SK-N-SH (cell line): ENCODE measurements at regions not wholly inside any gene's neighbourhood (a gene's known extent, or its start where the extent isn't known, plus 50 kb on each side); places are given as distances from the start of the nearest gene placed in this dataset.
"Not testable (repeated sequence)": the region's sequence is repeated elsewhere in the genome, so short reads cannot be mapped to it uniquely, and the experiment has no call there.

ENCODE experiments used
- CTCF ChIA-PET: fragments of 300-600, 350-600 bp; formaldehyde crosslinking; extraction: SDS; loops from one replicate; lab custom pipeline; 2021; lab: Yijun Ruan, JAX
- POLR2A ChIA-PET: fragments of 350-600 bp; sonication (Branson Sonifier 250); formaldehyde crosslinking; extraction: SDS; loops from one replicate; lab custom pipeline; 2020; ENCODE audit warnings: antibody characterized with exemption, inconsistent platforms; lab: Yijun Ruan, JAX
- DNase-seq: peaks from one replicate; pipeline ENCODE4 v3.0.0; 2012
- H2AFZ ChIP-seq: fragments of 200-600 bp; sonication (generic); 2 replicates; pipeline ENCODE4 v1.8.1; 2016; ENCODE audit warnings: antibody characterized with exemption, mild to moderate bottlenecking, low read depth
- H3F3A ChIP-seq: fragments of 200-600 bp; sonication (generic); replicated peaks from 2 replicates; pipeline ENCODE3; 2016; ENCODE audit warnings: antibody characterized with exemption, mild to moderate bottlenecking; ENCODE audit not compliant: insufficient read depth
- H3K27ac ChIP-seq, 2 experiments: fragments of 200-500 bp in 1 of 2; fragments of 200-600 bp in 1 of 2; sonication (Bioruptor generic) in 1 of 2; sonication (generic), shearing (Covaris generic) in 1 of 2; 2 replicates each; pipeline versions ENCODE4 v1.5.1 to v1.6.1; 2014 to 2016; ENCODE audit warnings: low read depth in 2 of 2, inconsistent platforms in 1 of 2, low read length in 1 of 2, mild to moderate bottlenecking in 1 of 2, mixed read lengths in 1 of 2
- H3K27me3 ChIP-seq: fragments of 200-600 bp; sonication (generic), shearing (Covaris generic); 2 replicates; pipeline ENCODE4 v1.6.1; 2016; ENCODE audit warnings: mixed run types; ENCODE audit not compliant: insufficient read depth
- H3K36me3 ChIP-seq, 2 experiments: fragments of 200-500 bp in 1 of 2; fragments of 200-600 bp in 1 of 2; sonication (Bioruptor generic) in 1 of 2; sonication (generic) in 1 of 2; replicated peaks in 1 of 2; 2 replicates each; pipeline versions ENCODE3 to v1.5.1; 2014 to 2016; ENCODE audit warnings: low read length in 1 of 2, mild to moderate bottlenecking in 1 of 2; ENCODE audit not compliant: insufficient read depth in 2 of 2, control insufficient read depth in 1 of 2
- H3K4me1 ChIP-seq, 2 experiments: fragments of 200-500 bp in 1 of 2; fragments of 200-600 bp in 1 of 2; sonication (Bioruptor generic) in 1 of 2; sonication (generic), shearing (Covaris generic) in 1 of 2; 2 replicates each; pipeline versions ENCODE4 v1.5.1 to v1.6.1; 2014 to 2016; ENCODE audit warnings: low read depth in 1 of 2, low read length in 1 of 2, mixed run types in 1 of 2; ENCODE audit not compliant: insufficient read depth in 2 of 2, control insufficient read depth in 1 of 2
- H3K4me2 ChIP-seq: fragments of 200-600 bp; sonication (generic), shearing (Covaris generic); 2 replicates; pipeline ENCODE4 v1.6.1; 2017; ENCODE audit warnings: mixed run types
- H3K4me3 ChIP-seq, 2 experiments: fragments of 200-500 bp in 1 of 2; fragments of 200-600 bp in 1 of 2; sonication (Bioruptor generic) in 1 of 2; sonication (generic), shearing (Covaris generic) in 1 of 2; 2 replicates each; pipeline versions ENCODE4 v1.5.1 to v1.8.1; 2014 to 2016; ENCODE audit warnings: low read depth in 2 of 2, inconsistent platforms in 1 of 2, low read length in 1 of 2, mild to moderate bottlenecking in 1 of 2, mixed read lengths in 1 of 2, moderate library complexity in 1 of 2
- H3K79me2 ChIP-seq: fragments of 200-600 bp; sonication (generic); 2 replicates; pipeline ENCODE4 v1.8.1; 2017; ENCODE audit warnings: mild to moderate bottlenecking; ENCODE audit not compliant: insufficient read depth
- H3K9ac ChIP-seq: fragments of 200-600 bp; sonication (generic); 2 replicates; pipeline ENCODE4 v1.6.1; 2017; ENCODE audit warnings: mixed run types
- H3K9me2 ChIP-seq: fragments of 200-600 bp; sonication (generic); 2 replicates; pipeline ENCODE4 v1.6.1; 2017; ENCODE audit warnings: mixed run types
- H3K9me3 ChIP-seq: fragments of 200-600 bp; sonication (generic); 2 replicates; pipeline ENCODE4 v1.6.1; 2017; ENCODE audit warnings: mixed run types, mild to moderate bottlenecking, moderate library complexity
- H4K20me1 ChIP-seq: fragments of 200-600 bp; sonication (generic); 2 replicates; pipeline ENCODE4 v1.6.1; 2017; ENCODE audit warnings: mild to moderate bottlenecking, mixed run types; ENCODE audit not compliant: insufficient read depth
- CHD2 ChIP-seq: fragments of 150-350 bp; IDR thresholded peaks from 2 replicates; pipeline ENCODE4 v1.6.1; 2018; ENCODE audit warnings: low read length; ENCODE audit not compliant: partially characterized antibody
- FOXJ3 ChIP-seq: sonication (generic); formaldehyde crosslinking; IDR thresholded peaks from 2 replicates; pipeline ENCODE4 v1.5.1; 2020; ENCODE audit warnings: mild to moderate bottlenecking, missing genetic modification reagents
- GATA2 ChIP-seq: sonication (generic); formaldehyde crosslinking; IDR thresholded peaks from 2 replicates; pipeline ENCODE4 v1.5.0; 2020; ENCODE audit warnings: mild to moderate bottlenecking, missing genetic modification reagents
- MEF2A ChIP-seq: IDR thresholded peaks from 2 replicates; pipeline ENCODE4 v1.4.0; 2012; ENCODE audit warnings: low read depth, borderline replicate concordance
- NFIC ChIP-seq: IDR thresholded peaks from 2 replicates; pipeline ENCODE4 v1.4.0; 2012; ENCODE audit warnings: borderline replicate concordance
- NRF1 ChIP-seq: IDR thresholded peaks from 2 replicates; pipeline ENCODE4 v1.6.1; 2012; ENCODE audit warnings: low read depth, mild to moderate bottlenecking, low read length
- RCOR1 ChIP-seq: fragments of 150-350 bp; IDR thresholded peaks from 2 replicates; pipeline ENCODE4 v1.6.1; 2017; ENCODE audit warnings: antibody characterized with exemption, low read length
- SIN3A ChIP-seq: IDR thresholded peaks from 2 replicates; pipeline ENCODE4 v1.6.1; 2012; ENCODE audit warnings: low read depth, mild to moderate bottlenecking, low read length, moderate library complexity, borderline replicate concordance
- WGBS: methylation state at CpG from one replicate; pipeline ENCODE4 v1.1.6; 2017; ENCODE audit warnings: low lambda C conversion rate; 5-methylcytosine and 5-hydroxymethylcytosine counted together
- TF ChIP-seq, protein P1 (sequence below): IDR thresholded peaks from 2 replicates; pipeline ENCODE4; 2012
- TF ChIP-seq, protein P2 (sequence below): IDR thresholded peaks from 2 replicates; pipeline ENCODE4 v1.4.0; 2012; ENCODE audit warnings: low read depth
- TF ChIP-seq, protein P3 (sequence below): fragments of 150-350 bp; IDR thresholded peaks from 2 replicates; pipeline ENCODE4 v1.6.1; 2016; ENCODE audit warnings: mild to moderate bottlenecking, low read depth, low read length
- TF ChIP-seq, protein P4 (sequence below): IDR thresholded peaks from 2 replicates; pipeline ENCODE4 v1.4.0; 2012; ENCODE audit warnings: low read depth, borderline replicate concordance

DNA sequence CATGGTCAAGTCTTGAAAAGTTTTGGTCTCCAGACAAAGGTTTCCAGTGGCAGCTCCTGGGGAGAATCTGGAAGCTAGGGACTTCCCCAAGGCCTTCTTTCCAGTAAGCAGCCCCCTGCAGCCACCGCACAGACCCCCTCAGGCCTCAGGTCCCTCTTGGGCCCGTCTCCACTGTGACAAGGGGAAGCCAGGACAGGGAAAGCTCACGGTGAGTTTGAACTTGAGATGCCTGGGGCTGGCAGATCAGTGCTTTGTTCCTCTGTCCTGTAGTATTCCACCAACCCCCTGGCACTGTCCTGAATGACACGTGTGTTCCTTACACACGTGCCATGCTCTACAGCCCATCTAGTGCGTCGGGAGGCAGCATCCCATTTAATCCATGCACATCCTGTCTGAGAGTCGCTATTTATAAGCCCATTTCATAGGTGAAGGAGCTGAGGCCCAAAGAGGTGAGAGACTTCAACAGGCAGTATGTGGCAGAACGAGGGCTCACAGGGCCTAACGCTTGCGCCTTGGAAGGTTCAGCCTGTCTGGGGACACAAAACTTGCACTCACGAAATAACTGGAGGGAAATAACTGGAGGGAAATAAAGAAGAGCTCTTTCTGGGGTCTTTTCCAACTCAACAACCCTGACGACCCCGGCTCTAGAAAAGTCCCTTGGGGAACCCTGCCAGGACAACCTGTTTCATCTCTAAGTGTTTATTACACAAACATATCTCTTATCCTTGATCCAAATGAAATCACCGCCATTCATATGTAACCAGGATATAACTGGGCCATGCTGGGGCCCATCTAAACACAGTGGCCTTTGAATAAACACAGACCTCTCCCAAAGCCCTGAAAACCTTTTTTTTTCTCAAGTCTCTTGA, 123.0 kb downstream of the BANF2 start (continued):
- no peak for TF ChIP-seq CHD2

DNA sequence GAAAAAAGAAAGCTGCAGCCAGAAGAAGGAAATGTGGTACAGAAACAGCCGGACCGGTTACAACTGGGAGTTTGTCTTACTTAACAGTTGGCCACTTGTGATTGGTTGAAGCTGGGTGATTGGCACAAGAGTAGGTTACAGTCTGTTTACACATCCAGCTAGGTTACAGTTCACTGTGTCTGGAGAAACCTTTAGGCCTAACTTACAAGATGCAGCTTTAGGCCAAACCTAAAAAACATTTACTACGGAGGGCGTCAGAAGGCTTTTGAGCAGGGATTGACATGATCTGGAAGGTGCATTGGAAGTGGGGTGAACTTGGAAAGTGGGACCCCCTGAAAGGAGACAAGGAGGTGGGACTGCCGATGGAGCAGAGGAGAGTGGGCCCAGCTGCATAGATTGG, 122.3 kb downstream of the BANF2 start:
- Histone ChIP-seq H3K79me2 (no peaks in the 10 kb centered on the region), H3K4me1 (no peaks in the 10 kb centered on the region), H3K4me3 (no peak overlapping the region), H3K27ac (no peak overlapping the region), H3K9ac (no peak overlapping the region), H4K20me1 (no peaks in the 10 kb centered on the region), H3F3A (no peaks in the 10 kb centered on the region), H2AFZ (no peak overlapping the region), H3K36me3 (no peaks in the 10 kb centered on the region), H3K9me3 (no peaks in the 10 kb centered on the region), H3K27me3 (no peaks in the 10 kb centered on the region), H3K4me2 (no peak overlapping the region), H3K9me2 (no peaks in the 10 kb centered on the region)
- ChIA-PET POLR2A (no interaction called here), CTCF (interaction anchor here (0.6 to 1.5 kb wide), 3 partner anchors 11 to 124 kb away, joined by 3 read pairs; no protein-coding TSS in a partner anchor)
- DNase-seq: no peak
- WGBS: 73% methylated on average over 5 of the region's 5 CpGs
- no peak for TF ChIP-seq NRF1
- TF ChIP-seq, protein P1, sequence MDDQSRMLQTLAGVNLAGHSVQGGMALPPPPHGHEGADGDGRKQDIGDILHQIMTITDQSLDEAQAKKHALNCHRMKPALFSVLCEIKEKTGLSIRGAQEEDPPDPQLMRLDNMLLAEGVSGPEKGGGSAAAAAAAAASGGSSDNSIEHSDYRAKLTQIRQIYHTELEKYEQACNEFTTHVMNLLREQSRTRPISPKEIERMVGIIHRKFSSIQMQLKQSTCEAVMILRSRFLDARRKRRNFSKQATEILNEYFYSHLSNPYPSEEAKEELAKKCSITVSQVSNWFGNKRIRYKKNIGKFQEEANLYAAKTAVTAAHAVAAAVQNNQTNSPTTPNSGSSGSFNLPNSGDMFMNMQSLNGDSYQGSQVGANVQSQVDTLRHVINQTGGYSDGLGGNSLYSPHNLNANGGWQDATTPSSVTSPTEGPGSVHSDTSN: peak; percentile 49

DNA sequence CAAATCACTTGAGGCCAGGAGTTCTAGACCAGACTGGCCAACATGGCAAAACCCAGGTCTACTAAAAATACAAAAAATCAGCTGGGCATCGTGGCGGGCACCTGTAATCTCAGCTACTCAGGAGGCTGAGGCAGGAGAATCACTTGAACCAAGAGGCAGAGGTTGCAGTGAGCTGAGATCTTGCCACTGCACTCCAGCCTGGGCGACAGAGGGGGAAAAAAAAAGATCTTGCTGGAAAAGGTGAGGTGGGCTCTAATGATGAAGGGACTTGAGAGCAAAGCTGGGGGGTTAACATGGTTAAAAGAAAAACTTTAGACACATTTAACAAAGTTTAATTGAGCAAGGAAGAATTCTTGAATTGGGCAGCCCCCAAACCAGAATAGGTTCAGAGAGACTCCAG, 121.8 kb downstream of the BANF2 start:
- H3K36me3 ChIP-seq, H2AFZ ChIP-seq, H4K20me1 ChIP-seq, H3F3A ChIP-seq, H3K4me3 ChIP-seq, H3K9me2 ChIP-seq, H3K9ac ChIP-seq, DNase-seq, H3K27ac ChIP-seq, POLR2A ChIA-PET, H3K27me3 ChIP-seq, H3K4me2 ChIP-seq, H3K9me3 ChIP-seq, H3K4me1 ChIP-seq, H3K79me2 ChIP-seq: not testable (repeated sequence)
- CTCF ChIA-PET: interaction anchor here (0.6 kb wide), 1 partner anchor 56 kb away, joined by 3 read pairs; no protein-coding TSS in a partner anchor
- 65% methylated on average over 3 of the region's 3 CpGs for WGBS

DNA sequence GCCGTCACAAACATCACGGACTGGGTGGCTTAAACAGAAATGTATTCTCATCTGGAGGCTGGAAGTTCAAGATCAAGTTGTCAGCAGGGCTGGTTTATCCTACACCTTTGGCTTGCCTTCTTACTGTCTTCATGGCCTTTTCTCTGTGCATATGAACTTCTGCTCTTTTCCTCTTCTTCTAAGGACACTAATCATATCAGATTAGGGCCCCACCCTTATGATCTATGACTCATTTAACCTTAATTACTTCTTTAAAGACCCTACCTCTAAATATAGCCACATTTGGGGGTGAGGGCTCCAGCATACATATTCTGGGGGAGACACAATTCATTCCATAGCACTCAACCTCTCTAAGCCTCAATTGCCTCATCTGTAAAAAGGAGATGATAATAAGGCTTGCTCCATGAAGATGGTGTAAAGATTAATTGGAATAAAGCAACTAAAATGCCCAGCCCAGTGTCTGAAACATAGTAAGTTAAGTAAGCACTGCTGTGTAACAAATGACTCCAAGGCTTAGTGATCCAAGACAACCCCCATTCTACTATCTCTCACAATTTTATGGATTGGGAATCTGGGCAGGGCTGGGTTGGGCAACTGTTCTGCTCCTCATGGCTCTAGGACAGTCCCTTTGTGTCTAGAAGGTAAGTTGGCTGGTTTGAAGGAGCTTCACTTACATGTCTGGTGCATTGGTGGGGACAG, 119.8 kb downstream of the BANF2 start:
- H3K36me3 ChIP-seq: no peaks in the 10 kb centered on the region
- ChIA-PET CTCF (no interaction called here), POLR2A (no interaction called here)
- H2AFZ ChIP-seq: no peak overlapping the region
- H3K4me1 ChIP-seq: no peaks in the 10 kb centered on the region
- H3K9me3 ChIP-seq: no peaks in the 10 kb centered on the region
- H3K27me3 ChIP-seq: no peaks in the 10 kb centered on the region
- no peak overlapping the region for H3K4me2 ChIP-seq
- no peak for DNase-seq
- no peak overlapping the region for H3K4me3 ChIP-seq
- no peak overlapping the region for H3K27ac ChIP-seq
- H3K79me2 ChIP-seq: no peaks in the 10 kb centered on the region
- H3K9me2 ChIP-seq: no peaks in the 10 kb centered on the region
- no peaks in the 10 kb centered on the region for H4K20me1 ChIP-seq
- 18% methylated on average over 2 of the region's 2 CpGs for WGBS
- no peaks in the 10 kb centered on the region for H3F3A ChIP-seq
- no peak overlapping the region for H3K9ac ChIP-seq
- TF ChIP-seq, protein P2, sequence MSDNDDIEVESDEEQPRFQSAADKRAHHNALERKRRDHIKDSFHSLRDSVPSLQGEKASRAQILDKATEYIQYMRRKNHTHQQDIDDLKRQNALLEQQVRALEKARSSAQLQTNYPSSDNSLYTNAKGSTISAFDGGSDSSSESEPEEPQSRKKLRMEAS: no peak
- TF ChIP-seq, protein P3, sequence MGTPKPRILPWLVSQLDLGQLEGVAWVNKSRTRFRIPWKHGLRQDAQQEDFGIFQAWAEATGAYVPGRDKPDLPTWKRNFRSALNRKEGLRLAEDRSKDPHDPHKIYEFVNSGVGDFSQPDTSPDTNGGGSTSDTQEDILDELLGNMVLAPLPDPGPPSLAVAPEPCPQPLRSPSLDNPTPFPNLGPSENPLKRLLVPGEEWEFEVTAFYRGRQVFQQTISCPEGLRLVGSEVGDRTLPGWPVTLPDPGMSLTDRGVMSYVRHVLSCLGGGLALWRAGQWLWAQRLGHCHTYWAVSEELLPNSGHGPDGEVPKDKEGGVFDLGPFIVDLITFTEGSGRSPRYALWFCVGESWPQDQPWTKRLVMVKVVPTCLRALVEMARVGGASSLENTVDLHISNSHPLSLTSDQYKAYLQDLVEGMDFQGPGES: no peak
- TF ChIP-seq GATA2 (CRISPR knock-in tag) (no peak), RCOR1 (no peak), MEF2A (no peak), NFIC (no peak), FOXJ3 (CRISPR knock-in tag) (no peak), SIN3A (no peak)
- TF ChIP-seq, protein P4, sequence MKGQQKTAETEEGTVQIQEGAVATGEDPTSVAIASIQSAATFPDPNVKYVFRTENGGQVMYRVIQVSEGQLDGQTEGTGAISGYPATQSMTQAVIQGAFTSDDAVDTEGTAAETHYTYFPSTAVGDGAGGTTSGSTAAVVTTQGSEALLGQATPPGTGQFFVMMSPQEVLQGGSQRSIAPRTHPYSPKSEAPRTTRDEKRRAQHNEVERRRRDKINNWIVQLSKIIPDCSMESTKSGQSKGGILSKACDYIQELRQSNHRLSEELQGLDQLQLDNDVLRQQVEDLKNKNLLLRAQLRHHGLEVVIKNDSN: no peak
